ENCODE measurements at regions not wholly inside any gene's neighbourhood (a gene's known extent, or its start where the extent isn't known, plus 50 kb on each side); places are given as distances from the start of the nearest gene placed in this dataset.
"Not testable (repeated sequence)": the region's sequence is repeated elsewhere in the genome, so short reads cannot be mapped to it uniquely, and the experiment has no call there.

DNA sequence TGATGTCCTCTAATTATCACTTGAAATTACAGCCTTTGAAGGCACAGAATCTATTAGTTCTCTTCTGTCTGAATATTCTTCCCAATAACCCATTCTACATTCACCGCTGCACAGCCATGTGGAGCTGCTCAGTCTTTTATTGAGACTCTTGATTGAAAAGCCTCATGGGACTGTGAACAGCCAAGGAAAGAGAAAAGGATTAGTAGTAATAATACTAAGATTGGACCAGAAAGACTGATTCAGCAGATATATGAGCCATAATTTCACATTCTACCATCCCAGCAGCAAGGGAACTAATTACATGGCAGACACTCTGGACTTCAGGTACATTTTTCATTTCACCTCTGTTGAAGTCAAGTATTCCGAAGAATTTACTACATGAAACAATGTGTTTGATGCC lies 2471.7 kb downstream of the ARAP2 start:
- DNase-seq: no peak

DNA sequence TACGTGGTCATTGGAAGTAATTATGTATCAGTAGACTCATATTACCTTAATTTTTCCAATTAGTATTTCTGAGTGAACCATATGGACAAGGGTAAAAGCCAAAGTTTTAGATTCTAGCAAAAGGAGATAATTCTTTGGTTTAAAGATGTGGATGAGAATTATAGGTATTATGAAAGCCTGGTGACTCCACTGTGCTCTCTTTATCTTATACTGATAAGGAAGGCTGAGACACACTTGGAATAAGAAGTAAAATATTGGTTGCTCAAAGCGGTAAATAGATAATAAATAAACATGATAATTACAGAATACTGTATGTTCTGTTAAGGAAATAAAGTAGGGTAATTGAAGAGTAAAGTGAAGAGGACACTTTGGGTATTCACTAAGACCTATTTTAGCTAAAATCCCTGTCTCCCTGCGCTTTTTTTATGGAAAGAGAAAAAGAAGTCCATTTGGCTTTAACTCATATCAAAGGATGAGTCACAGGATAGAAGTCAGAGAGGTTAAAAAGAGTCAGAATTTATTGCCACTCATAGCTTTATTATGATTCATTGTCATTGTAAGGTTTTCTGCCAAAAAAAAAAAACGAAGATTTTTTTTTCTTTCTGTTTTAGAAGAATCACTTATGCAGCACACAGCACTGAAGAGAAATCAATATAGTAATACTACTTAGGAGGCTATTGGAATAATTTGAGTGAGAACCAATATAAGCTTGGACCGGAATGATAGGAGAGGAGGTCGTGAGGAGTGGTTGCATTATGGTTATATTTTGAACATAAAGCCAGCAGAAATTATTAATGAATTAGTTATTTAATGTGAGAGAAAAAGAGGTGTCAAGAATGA lies 2463.1 kb downstream of the ARAP2 start:
- DNase-seq: no peak

DNA sequence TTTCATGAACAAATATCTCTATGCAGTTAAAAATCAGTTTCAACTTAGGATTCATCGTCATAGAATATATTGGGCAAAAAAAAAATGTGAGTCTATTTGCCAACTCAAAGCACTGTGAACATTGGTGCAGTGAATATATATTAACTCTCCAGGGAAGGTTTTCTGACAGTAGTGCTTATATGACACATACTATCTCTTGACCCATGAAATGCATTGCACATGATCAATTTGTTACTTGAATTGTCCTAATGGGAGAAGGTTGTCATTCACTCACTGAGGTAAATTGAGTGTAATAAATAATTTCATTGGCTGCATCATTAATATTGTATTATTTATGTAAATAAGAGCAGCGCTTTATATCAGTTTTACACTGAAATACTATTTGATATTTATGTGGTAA lies 2458.5 kb downstream of the ARAP2 start:
- DNase-seq: no peak

DNA sequence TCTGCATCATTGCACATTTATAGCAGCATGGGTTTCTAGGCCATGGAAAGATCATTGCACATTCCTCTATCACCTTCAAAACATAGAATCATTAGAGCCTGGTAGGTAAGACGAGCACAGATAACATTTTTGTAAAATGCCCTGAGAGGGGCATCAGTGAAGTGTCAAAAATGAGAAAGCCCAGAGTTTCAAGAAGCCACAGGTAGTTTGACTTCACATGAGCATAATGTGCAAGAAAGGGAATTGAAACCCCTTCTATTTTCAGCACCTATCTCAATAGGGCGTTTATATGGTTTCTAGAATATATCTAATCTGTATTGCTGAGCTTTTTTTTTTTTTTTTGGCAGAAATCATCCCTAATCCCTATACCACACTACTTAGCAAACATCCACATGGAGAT lies 2441.7 kb downstream of the ARAP2 start:
- no peak for DNase-seq

DNA sequence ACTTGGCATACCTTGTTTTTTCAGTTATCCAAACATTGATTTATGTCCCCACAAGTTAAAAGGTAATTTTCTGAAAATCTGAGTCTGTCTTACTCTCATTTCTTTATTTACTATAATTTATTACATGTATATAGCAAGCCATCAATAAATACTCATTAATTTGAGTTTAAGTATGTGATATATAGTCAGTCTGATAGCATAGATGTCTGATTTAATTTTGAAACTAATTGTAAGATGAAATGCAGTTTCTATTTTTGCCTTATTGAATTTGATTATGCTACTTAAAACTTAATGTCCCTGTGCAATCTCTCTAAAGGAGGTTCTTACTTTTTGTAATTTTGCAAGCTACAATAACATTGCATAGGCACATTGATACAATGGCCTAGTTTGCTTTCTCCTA lies 2418.6 kb downstream of the ARAP2 start:
- no peak for DNase-seq

DNA sequence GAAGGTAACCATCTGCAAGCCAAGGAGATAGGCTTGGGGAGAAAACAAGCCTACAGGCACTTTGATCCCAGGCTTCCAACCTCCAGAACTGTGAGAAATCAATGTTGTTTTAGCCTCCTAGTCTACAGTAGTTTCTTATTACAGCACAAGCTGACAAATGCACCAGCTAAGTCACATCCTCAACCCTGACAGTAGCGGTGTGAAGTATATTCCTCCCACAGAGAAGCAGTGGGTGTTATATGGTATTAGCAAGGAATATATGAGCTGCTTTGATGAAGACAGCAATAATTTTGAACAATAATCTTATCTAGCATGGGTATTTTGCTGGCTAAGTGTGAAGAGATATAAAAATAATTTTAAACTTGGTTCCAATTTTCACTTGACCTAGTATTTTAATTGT lies 2415.0 kb downstream of the ARAP2 start:
- DNase-seq: not testable (repeated sequence)

DNA sequence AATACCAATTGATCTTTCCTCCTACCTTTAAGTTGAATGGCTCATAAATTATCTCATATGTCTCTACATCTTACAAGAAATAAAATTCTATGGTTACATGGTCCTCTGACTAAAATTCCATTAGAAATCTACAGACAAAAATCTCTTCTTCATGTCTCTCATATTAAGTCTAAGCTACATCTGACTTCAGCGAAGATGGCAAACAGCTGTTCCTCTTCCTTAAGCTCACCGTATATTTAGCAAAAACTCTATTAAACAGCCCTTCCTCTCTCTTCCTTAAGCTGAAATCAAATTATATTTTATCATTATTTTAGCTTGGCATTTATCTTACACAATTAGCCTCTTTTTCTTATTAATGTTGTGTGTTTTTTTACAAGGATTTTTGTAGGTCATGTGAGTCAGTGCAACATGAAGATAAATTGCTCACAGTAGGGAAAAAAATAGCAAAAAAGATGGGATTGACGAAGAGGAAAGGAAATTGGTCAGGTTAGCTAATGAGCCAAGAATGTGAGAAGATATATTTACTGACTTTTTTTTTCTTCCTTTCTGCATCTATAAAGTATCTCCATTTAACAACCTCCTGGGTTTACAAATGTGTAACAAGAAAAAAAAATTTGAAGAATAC lies 2412.8 kb downstream of the ARAP2 start:
- no peak for DNase-seq

DNA sequence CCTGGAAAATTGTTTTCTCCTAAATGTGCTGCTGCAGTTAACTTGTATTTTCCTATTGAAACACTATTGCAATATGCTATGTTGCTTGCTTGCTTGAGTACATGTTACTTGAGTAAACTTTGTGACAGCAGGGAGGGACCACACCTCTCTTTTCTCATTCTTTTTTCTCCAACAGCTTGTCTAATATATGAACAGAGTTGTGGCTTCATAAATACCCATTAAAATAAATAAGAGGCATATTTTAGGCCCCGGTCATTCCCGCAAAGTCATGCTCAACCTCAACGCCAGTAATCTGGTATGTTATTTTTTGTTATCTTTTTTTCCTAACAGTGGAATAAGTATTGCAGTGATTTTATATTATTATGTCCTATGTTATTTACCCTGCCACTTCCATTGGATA lies 2408.6 kb downstream of the ARAP2 start:
- not testable (repeated sequence) for DNase-seq

DNA sequence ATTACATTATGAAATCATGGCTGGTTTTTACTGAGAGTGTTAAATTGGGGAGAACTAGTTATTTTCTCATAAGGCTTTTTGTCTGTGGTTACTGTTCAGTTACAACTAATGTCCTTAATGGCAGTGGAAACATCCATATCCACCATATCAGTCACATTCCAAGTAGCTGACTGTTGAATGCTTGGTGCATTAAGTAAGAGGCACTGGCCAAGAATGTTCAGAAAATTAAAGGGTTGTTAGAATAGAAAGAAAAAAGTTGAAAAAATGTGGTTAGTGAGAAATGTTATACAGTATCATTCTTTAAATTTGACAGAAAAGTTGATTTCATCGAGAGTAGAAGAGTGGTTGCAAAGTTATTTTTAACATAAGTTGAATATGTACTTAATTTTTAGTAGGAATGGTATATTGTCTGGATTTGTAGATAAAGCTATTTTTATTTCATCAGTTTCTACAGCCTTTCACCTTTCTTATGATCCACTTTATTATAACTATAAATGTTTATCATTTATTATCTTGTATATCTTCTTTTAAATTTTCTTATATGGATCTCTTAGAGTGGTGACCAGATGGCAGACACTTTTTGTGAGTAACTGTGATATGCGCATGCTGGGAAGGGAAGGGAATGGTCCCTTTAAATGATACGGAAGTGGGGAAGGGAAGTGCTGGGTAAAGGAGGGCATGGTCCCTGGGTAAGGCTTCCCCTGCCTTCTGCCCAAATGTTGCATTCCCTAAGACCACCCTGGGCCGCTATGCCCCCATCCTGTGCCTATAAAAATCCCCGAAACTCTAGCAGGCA lies 2407.1 kb downstream of the ARAP2 start:
- DNase-seq: no peak

DNA sequence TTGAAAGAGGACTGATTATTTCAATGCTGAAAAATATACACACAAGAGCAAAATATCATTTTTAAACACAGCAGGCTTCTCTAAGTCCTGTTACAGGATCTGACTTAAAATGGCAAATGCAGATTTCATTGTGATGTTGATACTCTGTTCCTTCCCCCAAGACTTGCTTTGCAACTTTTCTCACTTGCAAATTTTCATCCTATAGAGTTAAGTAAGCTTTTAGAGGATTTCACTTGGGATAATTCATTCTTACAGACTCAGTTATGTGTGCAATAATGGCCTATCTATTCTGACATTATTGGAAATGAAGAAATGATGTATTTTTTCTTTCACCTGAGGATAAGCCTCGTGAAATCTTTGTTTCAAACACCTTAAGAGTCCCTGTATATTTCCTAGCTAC lies 2403.2 kb downstream of the ARAP2 start:
- DNase-seq: no peak

DNA sequence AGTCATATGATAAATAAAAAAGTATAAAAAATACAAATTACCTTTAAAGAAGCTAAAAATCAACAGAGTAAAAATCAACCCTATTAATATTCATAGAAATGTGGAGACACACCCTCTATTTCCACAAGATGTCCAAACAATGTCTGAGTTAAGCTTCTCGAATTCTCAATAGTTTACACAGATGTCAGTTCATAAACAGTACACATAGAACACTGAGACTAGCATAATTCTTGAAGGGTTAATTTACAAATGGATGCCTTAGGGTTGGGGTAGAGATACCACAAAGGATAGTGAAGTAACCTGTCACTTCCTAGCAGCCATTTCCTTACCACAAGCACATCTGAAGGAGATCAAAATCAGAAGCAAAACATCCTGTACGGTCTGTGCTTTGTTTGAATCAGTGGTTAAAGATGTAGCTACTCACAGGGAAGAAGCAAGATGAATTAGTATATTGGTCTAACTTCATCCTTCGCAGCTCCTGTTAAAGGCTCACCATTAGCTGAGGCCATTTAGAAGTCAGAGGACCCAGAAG lies 2393.9 kb downstream of the ARAP2 start:
- no peak for DNase-seq

DNA sequence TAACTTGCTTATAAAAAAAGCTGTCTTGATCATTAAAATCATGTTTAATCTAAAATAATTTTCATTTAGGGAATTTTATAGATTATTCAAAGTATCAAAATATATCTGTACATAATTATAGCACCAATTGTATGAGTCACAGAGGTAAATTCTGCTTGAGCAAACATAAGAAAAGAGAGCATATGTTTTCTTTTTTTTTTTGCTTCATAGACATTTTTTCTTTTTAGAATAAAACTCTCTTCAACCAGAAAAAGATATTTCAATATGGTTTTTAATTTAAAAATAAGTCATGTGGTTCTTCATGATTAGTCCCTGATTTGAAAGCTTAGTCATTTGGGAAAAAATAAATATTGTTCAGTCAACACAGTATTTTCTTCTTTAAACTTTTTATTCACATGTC lies 2390.6 kb downstream of the ARAP2 start:
- not testable (repeated sequence) for DNase-seq

DNA sequence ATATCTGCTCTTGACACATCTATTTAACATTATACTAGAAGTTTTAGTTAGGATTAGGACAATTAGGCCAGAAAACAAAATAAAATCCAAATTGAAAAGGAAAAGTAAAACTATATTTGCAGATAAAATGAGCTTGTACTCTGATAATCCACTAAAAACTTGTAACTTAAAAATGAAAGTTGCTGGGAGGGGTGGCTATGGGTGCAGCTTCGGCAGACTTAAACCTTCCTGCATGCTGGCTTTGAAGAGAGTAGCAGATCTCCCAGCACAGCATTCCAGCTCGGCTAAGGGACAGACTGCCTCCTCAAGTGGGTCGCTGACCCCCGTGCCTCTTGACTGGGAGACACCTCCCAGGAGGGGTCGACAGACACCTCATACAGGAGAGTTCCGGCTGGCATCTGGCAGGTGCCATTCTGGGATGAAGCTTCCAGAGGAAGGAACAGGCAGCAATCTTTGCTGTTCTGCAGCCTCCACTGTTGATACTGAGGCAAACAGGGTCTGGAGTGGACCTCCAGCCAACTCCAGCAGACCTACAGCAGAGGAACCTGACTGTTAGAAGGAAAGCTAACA lies 2379.9 kb downstream of the ARAP2 start:
- DNase-seq: no peak

DNA sequence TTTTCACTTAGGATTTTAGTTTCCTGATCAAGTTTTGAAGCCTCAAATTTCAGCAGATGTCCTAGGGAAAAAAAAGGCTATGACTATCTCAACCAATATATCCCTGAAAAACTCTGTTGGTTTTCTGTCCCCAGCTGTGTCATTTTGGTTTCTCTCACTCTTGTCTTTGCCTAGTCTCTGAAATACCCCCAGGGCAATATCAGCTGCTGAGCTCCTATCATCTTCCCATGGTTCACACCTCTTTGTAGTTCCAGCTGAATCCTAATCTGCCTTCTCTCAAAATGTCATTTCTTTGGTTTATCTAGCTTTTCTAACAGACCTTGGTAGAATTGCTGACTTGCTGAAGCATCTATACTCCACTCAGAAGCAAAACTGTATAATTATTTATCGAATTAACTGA lies 2370.5 kb downstream of the ARAP2 start:
- DNase-seq: no peak

DNA sequence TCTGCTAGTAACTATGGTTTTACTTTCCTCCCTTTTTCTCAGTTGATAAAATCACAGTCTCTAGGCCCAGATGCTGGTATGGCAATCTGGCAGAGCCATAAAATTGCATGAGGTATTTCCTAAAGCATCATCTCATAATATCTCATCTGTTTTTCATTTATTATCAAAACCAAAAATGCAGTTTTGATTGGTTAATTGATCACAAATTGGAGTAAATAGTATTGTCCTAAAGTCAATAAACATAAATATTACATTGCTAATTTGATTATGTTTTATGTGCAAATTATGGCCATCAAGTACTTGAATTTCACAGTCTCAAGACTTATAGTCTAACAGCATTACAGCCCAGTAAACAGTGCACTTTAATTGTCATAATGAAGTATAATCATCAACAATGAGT lies 2365.6 kb downstream of the ARAP2 start:
- no peak for DNase-seq

DNA sequence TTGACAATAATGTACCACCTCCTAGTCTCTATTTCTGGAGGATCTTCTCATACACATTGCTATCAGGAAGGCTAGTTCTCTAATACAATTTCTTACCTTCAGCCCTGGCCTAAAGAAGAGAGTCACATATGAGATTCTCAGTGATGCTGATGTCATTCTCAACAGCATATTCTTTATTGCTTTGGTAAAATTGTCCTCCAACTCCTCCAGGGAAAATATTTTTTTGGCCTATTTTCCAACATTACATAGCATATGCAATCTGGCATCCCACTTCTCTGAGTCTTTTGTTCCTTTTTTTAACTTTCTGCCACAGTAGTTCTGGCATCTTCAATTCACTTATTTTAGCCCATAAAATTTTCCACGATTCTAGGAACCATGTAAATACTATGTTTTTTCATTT lies 2363.1 kb downstream of the ARAP2 start:
- no peak for DNase-seq

DNA sequence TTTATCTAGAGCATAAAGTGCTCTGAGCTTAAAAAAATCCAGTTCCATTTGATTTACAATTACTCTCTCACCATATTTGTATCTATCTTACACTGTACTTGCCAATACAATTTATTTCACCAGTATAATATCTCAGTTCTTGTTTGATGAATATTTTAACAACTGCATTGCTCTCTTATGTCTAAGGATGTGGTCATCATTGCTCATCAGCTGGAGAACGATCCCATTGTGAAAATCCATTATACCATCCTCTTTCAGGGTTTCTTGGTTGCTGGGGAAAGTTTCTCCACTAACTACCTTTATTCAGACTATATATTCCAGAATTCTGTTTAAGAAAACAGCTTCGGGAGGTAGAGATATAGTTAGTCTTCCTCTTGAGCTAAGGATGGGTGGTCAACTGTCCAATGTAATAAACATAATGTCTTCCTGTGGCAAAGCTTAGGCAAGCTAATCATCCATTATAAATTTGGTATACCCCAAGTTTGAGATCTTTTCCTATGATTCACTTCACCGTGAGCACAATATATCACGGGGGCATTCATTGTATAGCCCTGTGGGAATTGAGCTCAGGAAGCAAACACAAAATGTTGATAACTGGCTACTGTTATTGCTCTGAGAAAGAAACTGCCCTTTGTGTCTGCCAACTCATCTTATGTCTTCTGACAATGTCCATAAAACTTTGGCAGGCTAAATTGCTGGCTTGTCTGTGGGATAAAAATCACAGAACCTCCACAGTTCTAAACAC lies 2361.9 kb downstream of the ARAP2 start:
- no peak for DNase-seq

DNA sequence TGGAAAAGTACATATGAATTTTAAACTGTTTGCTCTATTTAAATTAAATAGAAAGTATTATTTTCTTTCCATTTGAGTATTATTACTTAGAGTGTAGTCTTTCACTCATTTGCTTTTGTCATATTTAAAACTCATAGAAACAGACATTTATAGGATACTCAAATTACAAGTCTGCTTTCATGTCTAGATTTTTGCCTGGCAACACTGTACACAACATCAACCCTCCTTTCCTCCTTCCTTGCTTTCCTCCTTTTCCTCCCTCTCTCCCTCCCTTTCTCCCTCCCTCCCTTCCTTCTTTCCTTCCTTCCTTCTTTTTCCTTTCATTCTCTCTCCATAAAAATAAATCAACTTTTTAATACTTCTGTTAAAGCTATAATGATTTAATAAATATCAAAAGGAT lies 2361.2 kb downstream of the ARAP2 start:
- DNase-seq: no peak

DNA sequence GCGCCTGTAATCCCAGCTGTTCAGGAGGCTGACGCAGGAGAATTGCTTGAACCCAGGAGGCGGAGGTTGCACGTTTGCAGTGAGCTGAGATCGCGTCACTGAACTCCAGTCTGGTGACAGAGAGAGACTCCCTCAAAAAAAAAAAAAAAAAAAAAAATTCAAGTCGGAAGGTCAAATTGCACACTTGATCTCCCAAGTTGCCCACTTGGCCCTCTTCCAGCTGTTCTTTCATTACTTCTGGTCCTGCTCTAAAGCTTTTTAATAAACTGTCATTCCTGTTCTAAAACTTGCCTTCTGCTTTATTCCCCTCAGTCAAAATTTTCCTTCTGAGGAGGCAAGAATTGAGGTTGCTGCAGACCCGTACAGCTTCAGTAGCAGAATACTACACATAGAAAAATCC lies 2358.0 kb downstream of the ARAP2 start:
- DNase-seq: no peak

DNA sequence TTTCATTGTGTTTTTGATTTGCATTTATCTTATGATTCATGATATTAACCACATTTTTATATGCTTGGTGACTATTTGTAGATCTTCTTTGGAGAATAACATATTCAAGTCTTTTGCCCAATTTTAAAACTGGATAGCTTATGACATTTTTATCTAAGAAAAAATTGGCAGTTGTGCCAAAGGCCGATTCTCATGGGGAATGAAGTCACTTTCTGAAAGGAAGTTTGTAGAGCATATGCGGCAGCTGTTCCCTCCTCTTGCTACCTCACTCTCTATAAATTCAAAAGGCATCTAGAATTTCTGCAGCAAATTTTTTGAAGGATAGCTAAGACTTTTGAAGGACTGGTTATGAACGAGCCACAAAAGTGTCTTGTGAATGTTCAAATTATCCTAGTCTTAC lies 2353.5 kb downstream of the ARAP2 start:
- DNase-seq: no peak

DNA sequence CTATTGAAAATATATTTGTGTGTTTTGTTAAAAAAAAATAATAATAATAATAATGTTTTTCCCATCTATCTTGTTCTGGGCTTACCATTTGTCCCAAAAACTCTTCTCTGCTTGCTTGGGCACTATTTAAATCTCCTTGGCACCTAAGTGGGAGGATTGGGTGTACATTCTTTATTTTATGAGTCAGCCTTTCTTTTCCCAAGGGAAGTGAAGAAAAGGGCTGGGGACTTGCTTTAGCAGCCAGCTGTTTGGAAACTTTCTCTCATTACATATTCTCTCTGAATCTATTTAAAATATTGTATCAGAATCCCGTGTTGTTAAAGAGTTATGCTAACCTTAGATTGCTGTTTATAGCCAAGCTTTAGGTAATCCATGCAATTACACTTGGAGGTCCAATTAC lies 2332.4 kb downstream of the ARAP2 start:
- no peak for DNase-seq

DNA sequence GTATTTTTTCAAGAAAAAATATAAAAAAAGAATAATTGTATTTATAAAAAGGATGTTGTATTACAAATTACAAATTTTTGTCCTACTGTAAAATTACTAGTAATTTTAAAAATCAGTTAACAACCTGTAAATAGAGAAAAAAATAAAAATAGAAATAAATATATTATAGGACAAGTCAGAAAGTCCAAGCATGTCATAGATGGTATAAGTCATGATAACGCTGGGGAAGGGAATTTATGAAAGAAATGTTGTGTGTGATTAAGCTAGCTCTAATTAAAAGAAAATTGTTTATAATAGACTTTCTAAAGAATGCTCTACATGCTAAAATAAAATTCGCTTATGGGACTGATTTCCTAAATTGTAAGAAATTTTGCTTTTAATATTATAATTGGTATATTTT lies 2329.9 kb downstream of the ARAP2 start:
- DNase-seq: no peak

DNA sequence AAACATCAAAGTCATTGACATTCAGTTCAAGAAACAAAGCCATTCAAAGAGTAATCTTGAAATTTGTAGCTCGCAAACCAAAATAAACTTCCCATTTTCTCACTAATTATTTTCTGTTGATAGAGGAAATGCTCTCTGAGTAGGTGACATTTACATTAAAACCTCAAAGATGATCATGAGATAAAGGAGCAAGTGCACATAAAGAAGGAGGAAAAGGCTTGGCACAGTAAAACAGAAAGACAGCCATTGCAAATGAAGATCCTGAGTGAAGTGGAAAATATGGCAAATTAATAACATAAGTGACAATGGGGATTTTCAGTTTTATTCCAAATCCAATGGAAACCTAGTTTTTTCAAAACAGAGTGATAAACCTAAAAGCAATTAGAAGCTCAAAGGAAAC lies 2320.8 kb downstream of the ARAP2 start:
- no peak for DNase-seq

Data from islet precursor cell (in vitro differentiated cells).